HG02678 (cell line): ENCODE measurements at regions not wholly inside any gene's neighbourhood (a gene's known extent, or its start where the extent isn't known, plus 50 kb on each side); places are given as distances from the start of the nearest gene placed in this dataset.
"Not testable (repeated sequence)": the region's sequence is repeated elsewhere in the genome, so short reads cannot be mapped to it uniquely, and the experiment has no call there.

Source experiments
- ATAC-seq: cut with Tn5 transposase; IDR thresholded peaks from one replicate; pipeline ENCODE4 v1.9.1; 2021; ENCODE audit warnings: mild to moderate bottlenecking, moderate library complexity; ENCODE audit not compliant: unreplicated experiment

DNA sequence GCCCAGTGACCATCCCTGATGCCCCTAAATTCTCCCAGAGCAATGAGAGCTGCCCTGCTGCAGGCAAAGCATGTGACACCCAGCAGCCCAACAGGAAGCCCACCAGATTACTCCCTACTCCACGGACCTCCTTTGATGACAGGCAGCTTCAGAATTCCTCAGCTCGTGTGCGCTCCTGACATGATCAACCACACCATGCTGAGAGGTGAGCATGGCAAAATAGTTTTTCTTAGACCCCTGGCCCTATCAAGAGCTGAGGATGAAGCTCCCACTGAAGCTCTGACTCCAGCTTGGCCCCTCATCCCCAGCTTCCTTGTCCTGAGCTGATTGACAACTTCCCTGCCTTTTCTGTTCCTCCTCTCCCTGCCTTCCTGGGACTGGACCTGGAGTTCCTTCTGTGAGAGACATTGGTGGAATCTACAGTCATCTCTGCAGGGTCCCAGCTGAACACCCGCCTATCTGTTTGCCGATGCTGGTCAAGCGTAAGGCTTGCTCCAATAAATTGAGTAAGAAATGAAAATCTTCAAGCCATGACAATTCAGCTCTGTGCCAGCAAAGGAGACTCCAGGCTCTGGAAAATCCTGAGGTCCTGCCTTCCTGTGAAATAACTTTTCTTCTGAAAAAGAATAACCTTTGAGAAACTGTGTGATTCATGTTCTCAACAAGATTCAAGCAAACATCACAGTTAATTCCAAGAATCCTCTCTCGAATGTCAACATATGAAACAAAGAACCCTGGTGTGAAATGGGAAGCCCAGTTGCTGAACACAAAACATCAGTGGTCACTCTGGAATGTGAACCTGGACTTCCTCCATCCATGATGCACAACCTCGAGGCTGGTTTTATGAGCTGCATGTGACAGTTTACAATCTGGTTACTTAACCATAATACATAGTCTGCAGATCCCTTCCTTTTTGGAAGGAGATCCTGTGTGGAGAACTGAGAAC, 201.1 kb downstream of the SPP2 start:
- ATAC-seq: no peak

DNA sequence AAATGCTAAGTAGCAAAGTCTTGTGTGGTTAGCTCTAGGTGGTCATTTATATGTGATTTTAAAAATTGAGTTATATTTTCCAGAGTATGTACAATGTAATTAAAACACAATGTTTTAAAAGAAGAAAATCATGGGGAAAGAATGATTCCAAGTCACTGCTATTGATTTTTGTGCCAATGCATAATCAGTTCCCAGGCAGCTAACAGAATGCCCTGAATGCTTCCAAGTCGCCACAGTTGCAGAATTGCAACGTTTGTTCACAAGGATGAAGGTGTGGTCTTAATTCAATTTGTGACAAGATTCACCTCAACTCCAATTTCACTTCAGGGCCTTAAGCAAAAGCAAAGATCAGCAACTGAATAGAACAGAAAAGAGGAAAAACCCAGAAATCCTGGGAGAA, 200.4 kb downstream of the SPP2 start:
- no peak for ATAC-seq

- no peak for ATAC-seq
These were observed 199.4 kb downstream of the SPP2 start for GRCh38 chr2:234249873-234250272.

DNA sequence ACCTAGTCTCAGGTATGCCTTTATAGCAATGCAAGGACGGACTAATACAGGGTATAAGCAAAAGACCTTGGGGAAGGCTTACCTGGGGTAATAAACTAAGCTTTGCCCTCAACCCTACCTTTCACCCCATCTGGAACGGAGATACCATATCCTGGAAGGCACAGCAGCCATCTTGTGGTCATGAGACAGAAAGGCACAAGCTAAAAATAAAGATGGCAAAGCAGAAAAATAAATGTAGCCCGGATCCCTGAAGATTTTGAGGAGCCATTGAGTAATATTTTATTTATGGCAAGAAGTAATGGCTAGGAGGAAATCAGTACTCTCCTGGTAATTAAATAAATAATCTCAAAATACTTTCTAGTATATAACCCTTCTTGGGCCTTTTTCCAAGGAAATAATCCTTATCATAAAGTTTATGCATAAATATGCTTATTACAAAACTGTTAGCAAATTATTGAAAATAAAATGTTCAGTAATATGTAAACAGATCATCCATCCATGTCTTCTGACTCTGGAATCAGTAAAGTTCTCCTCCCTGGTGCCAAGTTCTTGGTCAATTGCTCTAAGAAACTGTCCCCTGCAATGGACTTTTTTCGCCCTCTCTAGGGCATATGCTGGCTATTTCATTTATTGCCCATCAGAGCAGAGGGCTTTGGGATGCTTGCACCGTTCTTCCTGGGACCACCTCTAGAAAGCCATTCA, 198.7 kb downstream of the SPP2 start:
- no peak for ATAC-seq

- not testable (repeated sequence) for ATAC-seq
These were observed 197.8 kb downstream of the SPP2 start for GRCh38 chr2:234248213-234248710.

DNA sequence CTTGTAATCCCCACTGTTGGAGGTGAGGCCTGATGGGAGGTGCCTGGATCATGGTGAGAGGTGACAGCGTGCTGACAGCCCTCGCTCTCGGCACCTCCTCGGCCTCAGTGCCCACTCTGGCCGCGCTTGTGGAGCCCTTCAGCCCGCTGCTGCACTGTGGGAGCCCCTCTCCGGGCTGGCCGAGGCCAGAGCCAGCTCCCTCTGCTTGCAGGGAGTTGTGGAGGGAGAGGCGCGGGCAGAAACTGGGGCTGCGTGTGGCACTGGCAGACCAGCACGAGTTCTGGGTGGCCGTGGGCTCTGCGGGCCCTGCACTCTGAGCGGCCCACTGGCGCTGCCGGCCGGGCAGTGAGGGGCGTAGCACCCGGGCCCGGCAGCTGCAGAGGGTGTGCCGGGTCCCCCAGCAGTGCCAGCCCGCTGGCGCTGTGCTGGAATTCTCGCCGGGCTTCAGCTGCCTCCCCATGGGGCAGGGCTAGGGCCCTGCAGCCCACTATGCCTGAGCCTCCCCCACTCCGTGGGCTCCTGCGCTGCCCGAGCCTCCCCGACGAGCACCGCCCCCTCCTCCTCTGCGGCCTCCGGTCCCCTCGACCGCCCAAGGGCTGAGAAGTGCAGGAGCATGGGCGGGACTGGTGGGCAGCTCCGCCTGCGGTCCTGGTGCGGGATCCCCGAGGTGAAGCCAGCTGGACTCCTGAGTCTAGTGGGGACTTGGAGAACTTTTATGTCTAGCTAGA, 197.1 kb downstream of the SPP2 start:
- ATAC-seq: no peak

- ATAC-seq: no peak
These were observed 195.4 kb downstream of the SPP2 start for GRCh38 chr2:234245945-234246344.

- ATAC-seq: no peak
These were observed 193.5 kb downstream of the SPP2 start for GRCh38 chr2:234243871-234244565.

- ATAC-seq: no peak
These were observed 191.9 kb downstream of the SPP2 start for GRCh38 chr2:234242459-234242836.

- ATAC-seq: no peak
These were observed 191.4 kb downstream of the SPP2 start for GRCh38 chr2:234241656-234242458.

GRCh38 chr2:234240917-234241316, 190.4 kb downstream of the SPP2 start:
- ATAC-seq: no peak

DNA sequence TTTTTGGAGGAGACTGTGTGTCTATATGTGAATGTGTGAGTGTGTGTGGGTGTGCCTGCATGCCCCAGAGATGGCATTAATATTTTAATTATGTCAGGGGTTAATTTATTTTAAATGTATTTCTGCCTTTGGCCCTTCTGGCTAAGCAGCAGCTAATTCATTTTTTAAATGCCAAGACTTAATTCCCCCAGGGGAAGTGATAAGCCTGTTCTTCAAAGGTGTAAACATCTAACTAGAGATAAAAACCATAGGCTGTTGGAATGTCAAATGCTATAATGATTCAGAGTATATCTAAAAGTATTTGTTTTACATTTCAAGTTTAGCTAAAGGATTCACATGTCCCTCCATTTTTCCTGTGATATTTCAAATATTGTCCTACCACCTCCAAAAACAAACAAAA, 184.7 kb downstream of the SPP2 start:
- no peak for ATAC-seq

- ATAC-seq: no peak
These were observed 181.0 kb downstream of the SPP2 start for GRCh38 chr2:234231460-234231859.

GRCh38 chr2:234219046-234219310, 168.5 kb downstream of the SPP2 start:
- no peak for ATAC-seq

DNA sequence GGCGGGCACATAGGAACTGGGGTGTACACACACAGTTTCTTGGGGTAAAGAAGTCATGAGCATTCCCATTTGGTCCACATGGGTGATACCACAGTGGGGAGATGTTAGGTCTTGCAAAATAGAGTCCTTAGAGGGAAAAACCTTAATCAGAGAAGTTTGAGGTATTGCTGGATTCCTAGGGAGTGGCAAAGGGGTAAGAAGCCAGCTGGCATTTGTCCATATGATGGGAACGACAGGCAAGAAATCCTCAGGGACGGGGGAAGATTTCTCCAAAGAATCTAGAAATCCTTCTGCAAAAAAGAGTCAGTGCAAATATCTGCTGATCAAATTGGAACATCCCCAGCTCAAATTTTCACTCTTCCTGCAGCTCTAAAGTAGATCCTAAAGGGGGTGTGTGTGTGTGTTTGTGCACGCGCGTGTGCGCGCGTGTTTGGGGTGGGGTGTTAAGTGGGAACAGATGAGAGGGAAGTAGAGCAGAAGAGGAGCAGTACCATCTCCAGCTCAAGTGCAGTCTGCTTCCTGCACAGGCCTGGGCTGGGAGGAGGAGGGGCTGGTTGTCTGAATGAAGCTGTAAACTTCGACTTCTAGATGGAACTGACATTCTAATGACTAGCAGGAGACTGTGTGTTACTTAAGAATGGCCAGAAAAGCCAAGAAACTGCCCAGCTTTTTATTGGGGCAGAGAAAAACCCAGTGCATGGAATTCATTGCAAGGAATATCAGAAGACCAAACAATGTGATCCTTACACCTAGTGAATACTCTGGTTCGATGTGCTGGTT, 168.0 kb downstream of the SPP2 start:
- no peak for ATAC-seq

- no peak for ATAC-seq
These were observed 162.0 kb downstream of the SPP2 start for GRCh38 chr2:234212534-234212933.

GRCh38 chr2:234211797-234212196, 161.3 kb downstream of the SPP2 start:
- no peak for ATAC-seq

- no peak for ATAC-seq
These were observed 156.2 kb downstream of the SPP2 start for GRCh38 chr2:234206738-234207137.

DNA sequence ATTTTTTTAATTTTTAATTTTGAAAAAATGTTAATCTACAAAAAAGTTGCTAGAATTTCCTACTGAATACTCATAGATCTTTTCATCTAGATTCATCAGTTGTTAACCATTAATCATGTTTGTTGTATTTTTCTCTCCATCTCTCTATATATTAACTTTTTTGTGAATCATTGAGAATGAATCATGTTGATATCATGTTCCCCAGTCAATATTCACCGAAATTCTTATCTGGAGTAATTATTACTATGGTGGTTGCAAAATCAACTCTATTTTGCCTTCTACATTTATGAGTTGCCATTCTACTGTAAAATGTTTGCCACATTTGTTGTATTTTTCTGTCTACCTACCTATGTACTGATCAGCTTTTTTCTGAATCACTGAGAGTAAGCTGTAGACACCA, 154.0 kb downstream of the SPP2 start:
- no peak for ATAC-seq
